ENCODE measurements at regions not wholly inside any gene's neighbourhood (a gene's known extent, or its start where the extent isn't known, plus 50 kb on each side); places are given as distances from the start of the nearest gene placed in this dataset.
"Not testable (repeated sequence)": the region's sequence is repeated elsewhere in the genome, so short reads cannot be mapped to it uniquely, and the experiment has no call there.

DNA sequence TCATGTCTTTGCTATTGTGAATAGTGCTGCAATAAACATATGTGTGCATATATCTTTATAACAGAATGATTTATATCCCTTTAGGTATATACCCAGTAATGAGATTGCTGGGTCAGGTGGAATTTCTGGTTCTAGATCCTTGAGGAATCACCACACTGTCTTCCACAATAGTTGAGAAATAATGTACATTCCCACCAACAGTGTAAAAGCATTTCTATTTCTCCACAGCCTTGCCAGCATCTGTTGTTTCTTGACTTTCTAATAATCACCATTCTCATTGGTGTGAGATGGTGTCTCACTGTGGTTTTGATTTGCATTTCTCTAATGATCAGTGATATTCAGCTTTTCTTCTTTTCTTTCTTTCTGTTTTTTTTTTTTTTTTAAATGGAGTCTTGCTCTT, 51.7 kb upstream of the RBFOX2 start:
- TF ChIP-seq, protein P1, sequence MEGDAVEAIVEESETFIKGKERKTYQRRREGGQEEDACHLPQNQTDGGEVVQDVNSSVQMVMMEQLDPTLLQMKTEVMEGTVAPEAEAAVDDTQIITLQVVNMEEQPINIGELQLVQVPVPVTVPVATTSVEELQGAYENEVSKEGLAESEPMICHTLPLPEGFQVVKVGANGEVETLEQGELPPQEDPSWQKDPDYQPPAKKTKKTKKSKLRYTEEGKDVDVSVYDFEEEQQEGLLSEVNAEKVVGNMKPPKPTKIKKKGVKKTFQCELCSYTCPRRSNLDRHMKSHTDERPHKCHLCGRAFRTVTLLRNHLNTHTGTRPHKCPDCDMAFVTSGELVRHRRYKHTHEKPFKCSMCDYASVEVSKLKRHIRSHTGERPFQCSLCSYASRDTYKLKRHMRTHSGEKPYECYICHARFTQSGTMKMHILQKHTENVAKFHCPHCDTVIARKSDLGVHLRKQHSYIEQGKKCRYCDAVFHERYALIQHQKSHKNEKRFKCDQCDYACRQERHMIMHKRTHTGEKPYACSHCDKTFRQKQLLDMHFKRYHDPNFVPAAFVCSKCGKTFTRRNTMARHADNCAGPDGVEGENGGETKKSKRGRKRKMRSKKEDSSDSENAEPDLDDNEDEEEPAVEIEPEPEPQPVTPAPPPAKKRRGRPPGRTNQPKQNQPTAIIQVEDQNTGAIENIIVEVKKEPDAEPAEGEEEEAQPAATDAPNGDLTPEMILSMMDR (IDR thresholded peaks at IDR 0.05; ENCODE audit: low read depth, low read length) = not testable (repeated sequence)
- TF ChIP-seq POLR2A (IDR thresholded peaks at IDR 0.05; ENCODE audit: extremely low read depth, insufficient read length); MYC (IDR thresholded peaks at IDR 0.05; ENCODE audit: low read depth, low read length): not testable (repeated sequence)
- TF ChIP-seq, protein P2, sequence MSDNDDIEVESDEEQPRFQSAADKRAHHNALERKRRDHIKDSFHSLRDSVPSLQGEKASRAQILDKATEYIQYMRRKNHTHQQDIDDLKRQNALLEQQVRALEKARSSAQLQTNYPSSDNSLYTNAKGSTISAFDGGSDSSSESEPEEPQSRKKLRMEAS (IDR thresholded peaks at IDR 0.05; ENCODE audit: low read depth, low read length) = not testable (repeated sequence)

Measured in NB4 (cell line).